Activated naive CD4-positive, alpha-beta T cell treated with anti-CD3 and anti-CD28 coated beads, Interleukin-2, amount 10 ng/mL, durations not matched to agents 7 days and 5 days (primary cell): ENCODE measurements at regions not wholly inside any gene's neighbourhood (a gene's known extent, or its start where the extent isn't known, plus 50 kb on each side); places are given as distances from the start of the nearest gene placed in this dataset.

Experiments used
- CTCF ChIA-PET: fragments of 350-600 bp; sonication (Branson Sonifier 250); formaldehyde crosslinking; loops from one replicate; lab custom pipeline; 2021; ENCODE audit warnings: antibody characterized with exemption; lab: Charles Lee
- DNase-seq: peaks from one replicate; pipeline ENCODE4 v3.0.0-alpha.2; 2020
- H3K27ac Mint-ChIP-seq: one replicate; pipeline ENCODE4 v1.8.0; 2021; ENCODE audit warnings: mild to moderate bottlenecking, moderate library complexity, mixed read lengths
- H3K27me3 Mint-ChIP-seq: one replicate; pipeline ENCODE4 v1.8.0; 2021; ENCODE audit warnings: mild to moderate bottlenecking, mixed read lengths
- H3K36me3 Mint-ChIP-seq: one replicate; pipeline ENCODE4 v1.8.0; 2021; ENCODE audit warnings: mixed read lengths
- H3K4me1 Mint-ChIP-seq: one replicate; pipeline ENCODE4 v1.8.0; 2021; ENCODE audit warnings: mixed read lengths
- H3K4me3 Mint-ChIP-seq: one replicate; pipeline ENCODE4 v1.8.0; 2021; ENCODE audit warnings: mild to moderate bottlenecking, moderate library complexity, mixed read lengths
- H3K9me3 Mint-ChIP-seq: one replicate; pipeline ENCODE4 v1.8.0; 2021; ENCODE audit warnings: mixed read lengths

DNA sequence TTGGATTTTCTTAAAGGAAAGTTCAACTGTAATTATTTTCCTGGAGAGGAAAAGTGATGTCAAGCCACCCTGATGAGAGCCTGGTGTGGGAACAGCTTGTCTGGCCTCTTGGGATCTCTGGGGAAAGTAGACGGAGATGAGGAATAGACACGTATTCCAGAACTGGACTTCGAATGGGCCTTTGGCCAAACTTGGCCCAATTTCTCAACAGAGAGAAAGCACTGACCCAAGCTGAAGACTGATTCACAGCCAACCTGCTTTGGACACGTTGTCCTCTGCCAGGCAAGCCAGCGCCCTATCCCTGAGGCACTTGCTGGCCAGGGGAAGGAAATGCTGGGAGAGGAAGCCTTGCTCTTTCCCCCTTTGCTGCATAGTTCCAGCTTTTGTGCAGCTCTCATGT is 70.8 kb upstream of the CTAGE1 start:
- CTCF ChIA-PET = no interaction called here
- Mint-ChIP-seq H3K36me3 (no peaks in the 10 kb centered on the region), H3K4me3 (no peak overlapping the region), H3K4me1 (no peaks in the 10 kb centered on the region), H3K27ac (no peak overlapping the region), H3K27me3 (no peaks in the 10 kb centered on the region), H3K9me3 (no peaks in the 10 kb centered on the region)
- no peak for DNase-seq

DNA sequence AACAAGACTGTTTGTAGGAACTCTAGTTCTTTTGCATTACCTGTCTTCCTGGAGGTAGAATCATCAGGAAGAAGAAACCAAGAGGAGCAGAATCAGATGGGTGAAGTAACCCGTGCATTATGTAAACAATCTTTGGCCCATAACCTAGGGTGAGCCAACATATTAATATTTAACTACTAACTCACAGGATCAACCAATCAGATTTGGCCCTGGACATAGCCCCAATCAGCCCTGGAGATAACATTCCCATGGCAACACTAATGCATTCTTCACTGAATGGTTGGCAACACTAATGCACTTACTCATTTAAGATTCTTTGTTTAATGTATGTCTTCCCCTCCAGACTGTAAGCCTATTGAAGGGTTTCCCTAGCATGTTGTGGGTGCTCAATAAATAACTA is 72.0 kb upstream of the CTAGE1 start:
- Mint-ChIP-seq H3K4me3 (no peak overlapping the region), H3K27me3 (no peaks in the 10 kb centered on the region), H3K9me3 (no peaks in the 10 kb centered on the region), H3K36me3 (no peaks in the 10 kb centered on the region), H3K27ac (no peak overlapping the region), H3K4me1 (no peaks in the 10 kb centered on the region)
- no peak for DNase-seq
- CTCF ChIA-PET = no interaction called here

DNA sequence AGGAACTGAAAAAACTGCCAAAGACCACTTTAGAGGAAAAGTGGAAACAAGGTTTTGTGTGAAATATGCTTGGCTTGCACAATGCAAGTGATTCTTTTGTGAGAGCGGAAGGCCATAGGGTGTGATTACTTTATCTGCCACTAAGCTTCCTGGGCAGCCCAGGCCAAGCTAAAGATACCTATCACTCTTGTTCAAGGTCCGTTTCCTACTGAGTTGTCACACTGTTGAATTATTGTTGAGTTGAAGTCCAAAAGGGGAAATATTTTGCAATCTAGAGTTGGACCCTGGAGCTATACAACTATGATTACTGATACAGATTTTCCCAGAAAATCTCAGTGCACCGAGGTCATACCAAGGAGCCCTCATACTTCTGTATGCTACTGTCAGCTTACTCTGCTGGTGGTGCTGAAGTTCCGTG is 72.7 kb upstream of the CTAGE1 start:
- H3K27ac Mint-ChIP-seq = no peak overlapping the region
- DNase-seq = no peak
- H3K36me3 Mint-ChIP-seq = no peaks in the 10 kb centered on the region
- no peak overlapping the region for H3K4me3 Mint-ChIP-seq
- H3K9me3 Mint-ChIP-seq = no peaks in the 10 kb centered on the region
- CTCF ChIA-PET = no interaction called here
- no peaks in the 10 kb centered on the region for H3K27me3 Mint-ChIP-seq
- no peaks in the 10 kb centered on the region for H3K4me1 Mint-ChIP-seq

DNA sequence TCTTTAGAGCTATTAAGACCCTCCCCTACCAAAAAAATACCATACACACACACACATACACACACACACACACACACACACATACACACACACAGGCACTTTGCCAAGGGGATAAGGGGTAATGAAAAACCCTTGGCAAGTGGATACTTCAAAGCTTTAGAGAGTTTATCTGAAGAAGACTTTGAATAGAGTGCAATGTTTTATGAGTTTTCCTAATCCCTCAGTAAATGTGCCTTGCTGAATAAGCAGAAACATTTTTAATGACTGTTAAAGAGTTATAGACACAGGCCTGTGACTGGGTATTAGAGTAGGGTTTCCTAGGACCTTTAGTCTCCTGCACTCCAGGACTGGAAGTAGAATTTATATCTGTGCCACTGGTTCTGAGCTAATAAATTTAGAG is 75.5 kb upstream of the CTAGE1 start:
- Mint-ChIP-seq H3K9me3 (no peaks in the 10 kb centered on the region), H3K4me1 (no peaks in the 10 kb centered on the region), H3K27ac (no peak overlapping the region), H3K36me3 (no peaks in the 10 kb centered on the region), H3K4me3 (no peak overlapping the region), H3K27me3 (no peaks in the 10 kb centered on the region)
- DNase-seq = no peak
- CTCF ChIA-PET = no interaction called here

DNA sequence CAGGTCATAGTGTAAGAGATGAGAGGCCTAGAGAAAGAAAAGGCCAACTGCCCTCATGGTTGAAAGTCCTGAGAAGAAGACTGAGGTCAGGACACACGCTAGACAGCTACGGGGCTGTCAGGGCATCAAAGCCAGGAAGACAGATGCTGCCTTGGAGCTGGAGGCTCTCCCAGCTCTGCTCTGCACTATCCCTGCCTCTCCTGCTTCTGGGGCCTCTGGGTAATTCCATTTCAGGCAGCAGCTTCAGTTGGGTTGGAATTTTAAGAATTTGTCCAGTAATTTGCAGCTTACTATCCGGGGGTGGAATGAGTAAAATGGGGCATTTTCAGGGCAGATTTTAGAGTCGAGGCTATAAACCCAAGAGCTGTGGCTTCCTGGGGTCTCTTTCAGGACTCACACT is 76.2 kb upstream of the CTAGE1 start:
- Mint-ChIP-seq H3K4me3 (no peak overlapping the region), H3K9me3 (no peaks in the 10 kb centered on the region), H3K4me1 (no peaks in the 10 kb centered on the region), H3K27ac (no peak overlapping the region), H3K27me3 (no peaks in the 10 kb centered on the region), H3K36me3 (no peaks in the 10 kb centered on the region)
- CTCF ChIA-PET = no interaction called here
- no peak for DNase-seq

DNA sequence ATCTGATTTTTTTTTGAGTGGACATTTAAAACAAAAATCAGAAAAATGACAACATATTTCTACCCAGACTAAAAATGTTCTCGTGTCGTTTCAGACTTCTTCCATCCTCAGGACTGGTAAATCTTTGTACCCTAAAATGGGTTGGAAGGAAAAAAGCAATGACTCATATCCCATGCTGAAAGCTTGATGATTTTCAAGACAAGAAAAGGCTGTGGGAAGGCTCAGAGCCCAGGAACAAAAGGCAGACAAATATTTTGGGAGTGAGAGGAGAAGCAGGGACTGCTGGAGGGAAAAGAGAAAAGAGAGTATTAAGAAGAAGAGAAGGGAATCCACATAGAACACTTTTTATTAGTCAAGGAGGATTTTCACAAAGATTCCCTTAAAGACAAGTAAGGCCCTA is 77.1 kb upstream of the CTAGE1 start:
- Mint-ChIP-seq H3K9me3 (no peaks in the 10 kb centered on the region), H3K27me3 (no peaks in the 10 kb centered on the region), H3K36me3 (no peaks in the 10 kb centered on the region), H3K4me1 (no peaks in the 10 kb centered on the region), H3K4me3 (no peak overlapping the region), H3K27ac (no peak overlapping the region)
- DNase-seq = no peak
- CTCF ChIA-PET = no interaction called here

DNA sequence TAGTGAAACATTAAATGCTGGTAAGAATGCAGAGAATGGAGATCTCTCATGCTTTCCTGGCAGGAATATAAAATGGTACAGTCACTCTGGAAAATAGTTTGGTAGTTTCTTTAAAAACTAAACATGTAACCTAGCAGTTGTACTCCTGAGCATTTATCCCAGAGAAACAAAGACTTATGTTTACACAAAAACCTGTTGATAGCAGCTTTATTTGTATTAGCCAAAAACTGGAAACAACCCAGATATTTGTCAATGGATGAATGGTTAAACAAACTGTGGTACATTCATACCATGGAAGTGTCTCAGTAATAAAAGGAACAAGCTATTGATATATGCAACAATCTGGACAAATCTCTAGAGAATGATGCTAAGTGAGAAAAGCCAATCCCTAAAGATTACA is 81.7 kb upstream of the CTAGE1 start:
- CTCF ChIA-PET = no interaction called here
- H3K27ac Mint-ChIP-seq = no peak overlapping the region
- no peaks in the 10 kb centered on the region for H3K27me3 Mint-ChIP-seq
- no peaks in the 10 kb centered on the region for H3K36me3 Mint-ChIP-seq
- H3K9me3 Mint-ChIP-seq = no peaks in the 10 kb centered on the region
- no peak overlapping the region for H3K4me3 Mint-ChIP-seq
- DNase-seq = no peak
- no peaks in the 10 kb centered on the region for H3K4me1 Mint-ChIP-seq

DNA sequence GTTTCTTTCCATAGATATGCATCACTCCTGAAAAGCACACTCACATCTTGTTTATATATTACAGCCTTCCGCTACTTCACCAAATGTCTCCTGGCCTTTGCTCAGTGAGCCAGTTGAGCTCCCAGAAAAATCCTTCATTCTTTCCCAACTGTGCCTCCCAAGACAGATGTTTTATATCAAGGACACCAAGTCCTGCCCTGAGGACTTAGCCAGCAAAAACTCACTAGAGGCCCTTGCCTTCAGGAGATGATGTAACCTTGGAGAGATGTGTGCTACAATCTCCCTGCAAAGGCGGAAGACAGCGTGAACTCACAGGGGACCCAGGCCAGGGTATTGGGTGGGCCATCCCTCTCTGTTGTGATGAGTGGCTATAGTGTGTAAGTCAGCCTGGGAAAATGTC is 86.1 kb upstream of the CTAGE1 start:
- H3K27ac Mint-ChIP-seq = no peak overlapping the region
- DNase-seq = no peak
- no peaks in the 10 kb centered on the region for H3K27me3 Mint-ChIP-seq
- H3K36me3 Mint-ChIP-seq = no peaks in the 10 kb centered on the region
- no peaks in the 10 kb centered on the region for H3K9me3 Mint-ChIP-seq
- H3K4me1 Mint-ChIP-seq = no peaks in the 10 kb centered on the region
- CTCF ChIA-PET = no interaction called here
- H3K4me3 Mint-ChIP-seq = no peak overlapping the region

DNA sequence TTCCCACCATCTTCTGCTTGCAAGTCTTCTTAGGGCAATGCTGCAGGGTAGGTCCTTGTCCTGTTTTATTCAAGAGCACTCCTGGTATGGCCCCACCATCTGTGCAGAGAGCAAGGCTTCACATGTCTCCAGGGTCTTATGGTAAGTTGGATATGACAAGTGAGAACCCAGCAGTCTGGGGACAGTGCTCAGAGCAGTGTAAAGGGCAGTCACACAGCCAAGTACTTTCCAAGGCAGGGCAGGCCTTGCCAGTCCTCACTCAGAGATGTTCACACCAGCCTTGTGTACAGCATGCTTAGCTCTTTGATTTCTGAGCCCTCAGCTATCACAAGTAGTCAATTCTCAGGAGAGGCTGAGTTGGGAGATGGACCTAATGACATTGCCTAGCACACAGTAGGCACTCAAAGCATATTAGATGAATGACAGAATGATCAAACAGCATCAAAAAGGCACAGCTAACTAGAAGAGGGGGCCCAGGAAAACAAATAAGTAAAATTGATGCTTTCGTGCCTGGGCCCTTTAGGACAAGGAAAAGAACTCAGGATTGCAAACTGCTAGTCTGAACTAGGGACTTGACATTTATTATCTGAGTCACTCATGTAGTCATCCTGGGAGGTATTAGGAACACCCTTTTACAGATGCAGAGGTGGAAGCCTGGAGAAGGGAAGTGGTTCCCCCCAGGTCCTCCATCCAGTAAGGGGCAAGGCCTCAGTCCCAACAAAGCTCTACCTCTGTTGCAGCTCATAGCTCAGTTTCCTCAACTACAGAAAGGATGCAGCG is 86.7 kb upstream of the CTAGE1 start:
- H3K27me3 Mint-ChIP-seq = no peaks in the 10 kb centered on the region
- H3K27ac Mint-ChIP-seq = no peak overlapping the region
- H3K4me1 Mint-ChIP-seq = no peaks in the 10 kb centered on the region
- H3K9me3 Mint-ChIP-seq = no peaks in the 10 kb centered on the region
- DNase-seq = no peak
- no peak overlapping the region for H3K4me3 Mint-ChIP-seq
- H3K36me3 Mint-ChIP-seq = no peaks in the 10 kb centered on the region
- CTCF ChIA-PET = no interaction called here

DNA sequence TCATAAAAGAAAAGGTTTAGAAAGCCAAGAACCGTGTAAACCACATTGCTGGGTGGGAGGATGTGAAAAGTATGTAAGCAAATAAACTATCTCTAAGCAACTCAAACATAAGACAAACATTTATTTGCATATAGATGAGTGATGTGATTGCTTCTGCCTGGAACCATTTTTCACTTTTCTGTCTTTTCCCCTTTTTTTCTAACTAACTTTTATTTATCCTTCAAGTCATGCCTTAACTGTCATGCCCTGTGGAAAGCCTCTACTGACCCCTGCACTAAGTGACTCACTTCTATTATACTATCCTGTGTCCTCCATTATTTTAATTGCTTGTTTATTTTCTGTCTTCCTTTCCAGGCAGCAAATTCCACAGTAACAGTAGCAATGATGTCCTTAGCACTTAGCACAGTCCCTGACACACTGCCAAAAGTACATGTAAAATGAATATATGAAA is 87.5 kb upstream of the CTAGE1 start:
- Mint-ChIP-seq H3K27me3 (no peaks in the 10 kb centered on the region), H3K4me3 (no peak overlapping the region), H3K4me1 (no peaks in the 10 kb centered on the region), H3K9me3 (no peaks in the 10 kb centered on the region), H3K27ac (no peak overlapping the region), H3K36me3 (no peaks in the 10 kb centered on the region)
- no peak for DNase-seq
- CTCF ChIA-PET = no interaction called here

DNA sequence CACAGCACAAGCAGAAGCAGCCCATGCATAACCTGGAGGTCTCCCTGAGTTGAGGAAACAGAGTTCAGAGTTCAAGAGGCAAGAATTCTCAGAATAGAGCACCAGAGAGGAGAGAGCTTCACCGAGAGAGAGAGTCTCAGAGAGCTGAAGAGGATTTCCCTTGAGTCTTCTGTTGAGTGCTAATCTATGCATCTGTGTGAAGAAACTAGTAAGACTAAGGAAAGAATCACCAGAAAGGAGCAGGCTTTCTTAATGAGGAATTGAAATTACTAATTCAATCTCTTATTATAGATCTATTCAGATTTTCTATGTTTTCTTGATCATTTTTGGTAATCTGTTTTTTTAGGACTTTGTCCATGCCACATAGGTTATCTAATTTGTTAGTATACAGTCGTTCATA is 89.3 kb upstream of the CTAGE1 start:
- no peaks in the 10 kb centered on the region for H3K9me3 Mint-ChIP-seq
- no peaks in the 10 kb centered on the region for H3K36me3 Mint-ChIP-seq
- no peaks in the 10 kb centered on the region for H3K27me3 Mint-ChIP-seq
- H3K4me3 Mint-ChIP-seq = no peak overlapping the region
- no peak overlapping the region for H3K27ac Mint-ChIP-seq
- no peak for DNase-seq
- CTCF ChIA-PET = no interaction called here
- no peaks in the 10 kb centered on the region for H3K4me1 Mint-ChIP-seq

DNA sequence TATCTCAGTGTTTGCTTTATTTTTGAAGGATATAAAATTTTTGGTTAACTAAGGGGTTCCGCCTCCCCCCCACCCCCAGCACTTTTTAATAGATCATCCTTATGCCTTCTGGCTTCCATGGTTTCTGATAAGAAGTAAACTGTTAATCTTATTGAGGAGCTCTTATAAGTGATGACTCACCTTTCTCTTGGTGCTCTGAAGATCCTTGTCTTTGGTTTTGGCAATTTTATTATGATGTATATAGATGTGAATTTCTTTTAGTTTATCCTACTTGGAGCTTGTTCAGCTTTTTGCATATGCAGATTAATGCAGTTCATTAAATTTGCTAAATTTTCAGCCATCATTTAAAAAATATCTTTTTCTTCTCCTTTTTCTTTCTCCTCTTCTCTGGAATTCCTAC is 91.7 kb upstream of the CTAGE1 start:
- H3K27ac Mint-ChIP-seq = no peak overlapping the region
- H3K9me3 Mint-ChIP-seq = no peaks in the 10 kb centered on the region
- H3K4me3 Mint-ChIP-seq = no peak overlapping the region
- H3K27me3 Mint-ChIP-seq = no peaks in the 10 kb centered on the region
- H3K36me3 Mint-ChIP-seq = no peaks in the 10 kb centered on the region
- CTCF ChIA-PET = no interaction called here
- no peaks in the 10 kb centered on the region for H3K4me1 Mint-ChIP-seq
- DNase-seq = no peak

DNA sequence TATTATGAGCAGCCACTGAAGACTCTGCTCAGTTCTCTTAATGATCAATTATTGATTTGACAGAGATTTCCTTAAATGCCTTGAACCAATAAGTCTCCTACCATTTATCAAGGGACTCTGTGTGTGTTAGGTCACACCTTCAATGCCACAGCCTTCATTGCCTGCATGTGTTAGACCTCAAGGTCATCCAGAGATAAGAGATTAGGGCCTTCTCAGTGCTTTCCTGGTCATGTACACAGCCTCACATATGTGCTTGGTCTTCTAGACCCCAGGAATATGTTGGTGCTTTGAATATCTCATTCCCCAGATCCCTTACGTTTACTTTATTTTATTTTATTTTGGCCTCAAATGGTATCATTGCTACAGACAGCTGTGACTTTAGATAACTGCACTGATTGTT is 93.0 kb upstream of the CTAGE1 start:
- CTCF ChIA-PET = no interaction called here
- Mint-ChIP-seq H3K9me3 (no peaks in the 10 kb centered on the region), H3K27me3 (no peaks in the 10 kb centered on the region), H3K4me1 (no peaks in the 10 kb centered on the region), H3K36me3 (no peaks in the 10 kb centered on the region), H3K27ac (no peak overlapping the region), H3K4me3 (no peak overlapping the region)
- DNase-seq = no peak

DNA sequence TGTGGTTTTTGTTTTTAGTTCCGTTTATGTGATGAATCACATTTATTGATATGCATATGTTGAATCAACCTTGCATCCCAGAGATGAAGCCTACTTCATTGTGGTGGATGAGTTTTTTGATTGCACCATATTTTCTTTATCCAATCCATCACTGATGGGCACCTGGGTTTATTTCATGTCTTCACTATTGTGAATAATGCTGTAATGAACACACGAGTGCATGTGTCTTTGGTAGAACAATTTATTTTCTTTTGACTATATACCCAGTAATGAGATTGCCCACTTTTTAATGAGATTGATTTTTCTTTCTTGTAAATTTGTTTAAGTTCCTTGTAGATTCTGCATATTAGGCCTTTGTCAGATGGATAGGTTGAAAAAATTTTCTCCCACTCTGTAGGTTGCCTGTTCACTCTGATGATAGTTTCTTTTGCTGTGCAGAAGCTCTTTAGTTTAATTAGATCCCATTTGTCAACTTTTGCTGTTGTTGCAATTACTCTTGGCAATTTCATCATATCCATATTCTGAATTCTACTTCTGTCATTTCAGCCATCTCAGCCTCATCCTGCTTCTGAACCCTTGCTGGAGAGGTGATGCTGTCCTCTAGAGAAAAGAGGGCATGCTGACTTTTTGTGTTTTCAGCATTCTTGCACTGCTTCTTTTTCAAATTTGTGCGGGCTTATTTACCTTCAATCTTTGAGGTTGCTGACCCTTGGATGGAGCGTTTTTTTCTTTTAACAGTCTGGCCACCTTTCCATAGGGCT is 96.2 kb upstream of the CTAGE1 start:
- Mint-ChIP-seq H3K27me3 (no peaks in the 10 kb centered on the region), H3K4me3 (no peak overlapping the region), H3K4me1 (no peaks in the 10 kb centered on the region), H3K27ac (no peak overlapping the region), H3K36me3 (no peaks in the 10 kb centered on the region), H3K9me3 (no peaks in the 10 kb centered on the region)
- DNase-seq = no peak
- CTCF ChIA-PET = no interaction called here

DNA sequence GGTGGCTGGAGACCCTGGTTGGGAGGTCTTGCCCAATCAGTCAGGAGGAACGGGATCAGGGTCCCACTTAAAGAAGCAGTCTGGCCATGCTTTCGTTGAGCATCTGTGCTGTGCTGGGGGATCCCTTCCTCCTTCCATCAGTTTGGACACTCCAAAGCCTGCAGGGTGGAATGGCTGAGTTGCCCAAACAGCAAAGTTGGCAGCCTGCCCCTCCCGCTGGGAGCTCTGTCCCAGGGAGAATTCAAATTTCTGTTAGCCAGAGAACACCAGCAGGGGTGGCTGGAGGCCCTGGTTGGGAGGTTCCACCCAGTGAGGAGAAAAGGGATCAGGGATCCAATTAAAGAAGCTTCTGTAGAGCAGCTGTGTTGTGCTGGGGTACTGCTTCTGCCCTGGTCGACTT is 96.9 kb upstream of the CTAGE1 start:
- CTCF ChIA-PET = no interaction called here
- Mint-ChIP-seq H3K9me3 (no peaks in the 10 kb centered on the region), H3K4me1 (no peaks in the 10 kb centered on the region), H3K4me3 (no peak overlapping the region), H3K27ac (no peak overlapping the region), H3K36me3 (no peaks in the 10 kb centered on the region), H3K27me3 (no peaks in the 10 kb centered on the region)
- DNase-seq = no peak
